Activated T-cell treated with anti-CD3 and anti-CD28 coated beads for 1 hour (primary cell): ENCODE measurements at regions not wholly inside any gene's neighbourhood (a gene's known extent, or its start where the extent isn't known, plus 50 kb on each side); places are given as distances from the start of the nearest gene placed in this dataset.
"Not testable (repeated sequence)": the region's sequence is repeated elsewhere in the genome, so short reads cannot be mapped to it uniquely, and the experiment has no call there.

Source experiments
- DNase-seq: peaks from one replicate; pipeline ENCODE4 v3.0.0-alpha.2; 2020; ENCODE audit warnings: low read depth

DNA sequence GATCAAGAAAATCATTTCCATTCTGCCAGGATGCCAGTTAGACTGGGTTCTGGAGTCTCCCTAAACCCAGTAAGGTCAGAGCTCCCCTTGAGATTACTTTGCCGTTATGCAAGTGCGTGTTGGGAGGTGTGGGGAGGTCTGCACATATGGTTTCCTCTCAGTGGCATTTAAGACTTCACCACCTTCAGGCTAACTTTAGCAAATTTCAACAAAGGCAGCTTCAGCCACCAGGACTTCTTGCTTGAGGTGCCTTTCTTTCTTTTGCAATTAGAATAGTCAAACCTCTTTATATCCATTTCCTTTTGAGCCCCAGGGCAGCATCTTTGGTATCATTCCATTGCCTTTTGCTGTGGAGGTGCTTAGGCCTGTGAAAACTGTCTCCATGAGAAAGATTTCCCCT lies 117.2 kb upstream of the CCND2 start:
- DNase-seq: no peak

DNA sequence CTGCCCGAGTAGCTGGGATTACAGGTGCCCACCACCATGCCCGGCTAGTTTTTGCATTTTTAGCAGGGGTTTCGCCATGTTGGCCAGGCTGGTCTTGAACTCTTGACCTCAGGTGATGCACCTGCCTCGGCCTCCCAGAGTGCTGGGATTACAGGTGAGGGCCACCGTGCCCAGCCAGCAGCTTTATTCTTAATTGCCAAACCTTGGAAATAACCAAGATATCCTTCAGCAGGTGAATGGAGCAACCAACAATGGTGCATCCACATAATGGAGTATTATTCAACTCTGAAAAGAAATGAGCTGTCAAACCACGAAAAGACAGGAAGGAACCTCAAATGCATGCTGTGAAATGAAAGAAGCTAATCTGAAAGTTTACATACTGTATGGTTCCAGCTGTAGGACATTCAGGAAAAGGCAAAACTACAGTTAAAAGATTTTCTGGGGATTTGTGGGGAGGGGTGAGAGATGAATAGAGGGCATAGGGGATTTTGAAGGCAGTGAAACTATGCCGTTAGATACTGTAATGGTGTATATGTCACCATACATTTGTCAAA lies 118.8 kb upstream of the CCND2 start:
- no peak for DNase-seq

DNA sequence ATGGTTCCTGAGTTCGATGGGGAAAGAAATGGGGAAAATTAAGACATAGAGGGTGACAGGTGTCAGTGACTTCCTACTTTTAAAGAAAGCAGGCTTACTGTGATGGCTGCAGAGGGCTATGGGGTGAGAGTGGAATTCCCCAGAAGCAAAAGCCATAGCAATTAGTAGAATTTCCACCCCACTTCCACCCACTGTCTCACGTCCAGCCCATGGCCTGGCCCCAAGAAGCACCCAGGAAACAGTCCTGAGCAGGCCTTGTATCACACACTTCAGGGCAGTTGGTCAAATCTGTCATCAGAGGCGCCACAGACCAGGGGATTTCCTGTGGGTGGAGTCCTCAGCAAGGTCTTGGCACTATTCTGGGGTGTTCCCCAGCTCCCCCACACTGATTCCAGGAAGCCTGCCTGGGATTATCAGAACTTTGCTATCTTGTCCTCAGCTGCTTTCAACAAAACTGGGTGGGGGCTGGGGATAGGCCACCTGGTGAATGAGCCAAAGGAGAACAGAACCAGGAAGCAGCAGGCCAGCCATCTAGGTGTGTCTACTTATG lies 120.1 kb upstream of the CCND2 start:
- no peak for DNase-seq

DNA sequence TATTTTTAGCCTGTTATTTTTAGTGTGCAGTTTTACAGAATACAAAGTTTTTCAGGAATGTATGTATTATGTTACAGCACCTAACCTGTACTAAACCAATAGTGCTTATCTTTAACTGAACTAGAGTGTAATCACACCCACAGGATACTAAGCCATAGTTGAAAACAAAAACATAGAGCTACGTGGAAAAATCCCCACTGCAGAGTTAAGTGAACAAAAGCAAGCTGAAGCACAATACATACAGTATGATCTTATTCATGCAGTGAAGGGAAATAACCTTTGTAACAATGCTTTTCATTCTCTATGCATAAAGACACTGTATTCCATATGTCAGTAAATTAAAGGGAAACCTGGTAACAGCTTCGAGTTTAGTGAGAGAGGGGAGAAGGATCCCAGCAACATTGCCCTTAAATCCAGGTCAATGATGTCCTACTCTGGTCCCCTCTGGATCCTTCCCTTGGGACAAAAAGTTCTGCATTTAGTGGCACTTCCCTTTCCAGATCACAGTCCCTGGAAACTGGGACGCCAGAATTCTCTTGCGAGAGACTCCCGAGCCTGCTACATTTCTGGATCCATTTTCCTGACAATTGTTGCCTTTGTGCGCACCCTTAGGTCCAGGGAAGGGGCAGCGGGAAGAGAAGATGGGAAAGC lies 121.3 kb upstream of the CCND2 start:
- DNase-seq: no peak

DNA sequence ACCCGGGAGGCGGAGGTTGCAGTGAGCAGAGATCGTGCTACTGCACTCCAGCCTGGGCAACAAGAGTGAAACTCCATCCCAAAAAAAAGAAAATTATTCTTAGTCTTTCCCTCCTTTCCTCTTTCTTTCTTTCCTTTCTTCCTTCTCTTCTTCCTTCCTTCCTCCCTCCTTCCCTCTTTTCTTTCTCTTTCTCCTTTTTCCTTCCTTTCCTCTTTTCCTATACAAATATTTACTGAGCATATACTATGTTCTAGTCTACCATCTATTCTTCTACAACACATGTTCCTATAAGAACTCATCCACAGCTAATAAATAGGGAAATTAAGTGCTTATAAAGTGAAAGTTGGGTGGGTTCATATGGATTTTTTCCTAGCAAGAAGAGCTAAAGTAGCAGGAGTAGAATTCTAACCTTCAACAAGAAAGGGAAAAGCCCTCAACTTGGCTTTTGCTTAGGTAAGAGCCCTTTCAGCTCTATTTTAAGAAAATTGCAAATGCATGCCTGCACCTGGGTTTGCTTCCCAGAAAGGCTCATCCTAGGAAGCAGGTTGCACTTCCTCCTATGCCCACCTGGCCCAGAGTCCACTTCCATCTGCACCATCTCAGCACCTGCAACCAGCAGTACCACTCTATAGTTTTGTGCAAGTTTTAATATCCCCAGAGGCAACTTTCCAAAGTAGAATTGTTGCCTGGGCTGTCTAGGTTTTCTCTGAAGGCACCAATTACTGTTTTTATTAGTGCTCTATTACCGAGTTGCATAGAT lies 122.0 kb upstream of the CCND2 start:
- DNase-seq: no peak

DNA sequence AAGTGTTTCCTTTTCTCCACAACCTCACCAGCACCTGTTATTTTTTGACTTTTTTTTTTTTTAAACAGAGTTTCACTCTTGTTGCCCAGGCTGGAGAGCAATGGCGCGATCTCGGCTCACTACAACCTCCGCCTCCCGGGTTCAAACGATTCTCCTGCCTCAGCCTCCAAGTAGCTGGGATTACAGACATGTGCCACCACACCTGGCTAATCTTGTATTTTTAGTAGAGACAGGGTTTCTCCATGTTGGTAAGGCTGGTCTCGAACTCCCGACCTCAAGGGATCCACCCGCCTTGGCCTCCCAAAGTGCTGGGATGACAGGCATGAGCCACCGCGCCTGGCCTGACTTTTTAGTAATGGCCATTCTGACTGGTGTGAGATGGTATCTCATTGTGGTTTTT lies 123.2 kb upstream of the CCND2 start:
- DNase-seq: not testable (repeated sequence)

DNA sequence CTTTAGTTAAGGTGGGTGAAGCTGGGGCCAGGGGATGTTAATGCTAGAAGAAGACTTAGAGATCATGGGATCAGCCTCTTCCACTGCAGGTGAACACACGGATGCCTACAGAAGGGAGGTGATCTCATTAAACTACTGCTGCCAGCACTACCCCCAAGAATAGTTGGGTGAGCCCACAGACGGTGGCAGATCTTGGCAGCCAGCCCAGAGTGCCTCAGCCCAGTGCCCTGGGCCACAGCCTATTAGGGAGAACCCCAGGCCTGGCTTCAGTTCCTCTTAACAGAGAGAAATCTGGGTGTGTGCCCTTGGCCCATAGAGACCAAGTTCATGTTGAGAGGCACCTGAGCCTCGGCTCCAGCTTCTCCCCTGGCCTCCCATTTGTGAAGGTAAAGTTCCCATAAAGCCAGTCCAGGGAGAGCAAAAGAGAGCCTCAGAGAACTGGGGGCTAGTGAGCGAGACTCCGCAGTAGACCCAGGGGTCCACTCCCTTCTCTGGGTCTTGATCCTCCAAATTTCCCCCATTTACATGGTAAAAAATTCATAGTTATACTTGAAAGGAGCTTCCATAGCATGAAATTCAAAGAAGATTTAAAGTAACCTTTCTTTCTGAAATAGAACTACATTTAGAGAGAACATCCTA lies 125.0 kb upstream of the CCND2 start:
- peak; percentile 26 for DNase-seq

DNA sequence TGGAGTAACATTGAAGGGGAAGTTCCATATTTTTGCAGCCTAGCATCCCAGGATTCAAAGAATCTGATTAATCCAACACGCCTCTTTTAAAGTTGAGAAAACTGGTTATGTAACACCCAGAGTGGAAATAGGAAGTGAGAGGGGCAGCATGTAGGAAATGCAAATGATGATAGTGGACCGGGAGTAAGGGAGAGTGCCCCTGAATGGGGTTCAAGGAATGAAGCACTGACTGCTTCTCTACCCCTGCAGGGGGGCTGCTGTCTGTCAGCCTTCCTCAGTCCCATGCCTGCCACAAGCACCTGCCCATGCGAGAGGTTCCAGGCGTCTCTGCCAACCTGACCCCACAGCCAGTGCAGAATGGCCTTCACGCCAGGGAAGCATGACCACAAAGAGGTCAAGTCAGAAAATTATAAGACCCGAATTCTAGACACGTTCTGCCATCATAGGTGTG lies 126.5 kb upstream of the CCND2 start:
- no peak for DNase-seq

DNA sequence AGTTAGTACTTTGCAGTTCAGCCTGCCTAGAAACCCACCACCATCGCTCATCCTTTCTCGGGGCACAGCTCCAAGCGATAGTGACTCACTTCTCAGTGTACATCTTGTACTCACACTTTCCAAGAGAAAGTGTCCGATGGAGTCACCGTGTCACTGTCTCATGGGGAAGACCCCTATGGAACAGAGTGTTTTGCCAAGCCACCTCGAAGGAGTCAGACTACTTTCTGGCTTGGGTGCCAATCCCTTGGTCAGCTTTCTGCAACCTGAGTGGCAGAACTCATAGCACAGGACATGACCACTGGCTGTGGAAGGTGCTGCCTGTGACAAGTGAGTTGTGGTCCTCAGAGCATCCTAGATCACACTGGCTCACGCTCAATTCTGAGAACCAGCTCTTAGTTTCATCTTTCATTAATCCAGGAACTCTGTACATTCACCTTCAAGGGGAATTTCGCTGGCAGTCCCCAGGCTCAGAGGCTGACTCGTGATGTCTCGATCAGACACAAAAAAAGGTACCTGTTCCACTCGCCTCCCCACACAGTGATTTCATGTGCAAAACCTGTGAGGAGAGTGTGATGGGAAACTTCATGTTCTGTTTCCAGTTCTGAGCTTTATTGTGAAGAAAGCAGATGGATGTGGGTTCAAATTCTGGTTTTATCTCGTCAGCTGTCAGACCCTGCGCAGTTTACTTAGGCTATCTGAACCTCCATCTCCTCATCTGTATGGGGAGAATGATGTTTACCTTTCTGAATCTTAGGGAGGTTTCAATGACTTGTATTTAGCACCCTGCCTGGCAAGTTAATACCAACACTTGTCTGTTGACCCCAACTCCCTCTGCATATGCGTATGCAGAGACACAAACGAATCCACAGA lies 127.3 kb upstream of the CCND2 start:
- DNase-seq: peak; percentile 15

DNA sequence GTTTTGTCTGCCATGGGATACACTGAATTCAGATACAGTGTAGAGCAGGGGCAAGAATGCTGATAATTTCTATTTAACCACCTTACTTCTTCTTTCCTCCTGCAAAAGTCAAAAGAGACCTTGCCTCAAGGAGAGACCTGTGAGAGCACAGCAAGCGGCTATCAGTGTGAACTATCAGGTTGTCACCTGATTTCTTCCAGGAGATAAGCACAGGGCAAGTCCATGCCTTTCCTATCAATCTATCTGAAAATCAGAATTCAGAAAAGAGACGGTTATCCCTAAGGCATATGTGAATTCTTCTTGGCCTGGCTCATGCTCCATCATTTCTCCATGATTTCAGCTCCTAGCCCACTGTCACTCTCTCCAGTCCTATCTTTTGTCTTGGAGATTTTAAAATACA lies 128.9 kb upstream of the CCND2 start:
- DNase-seq: no peak

DNA sequence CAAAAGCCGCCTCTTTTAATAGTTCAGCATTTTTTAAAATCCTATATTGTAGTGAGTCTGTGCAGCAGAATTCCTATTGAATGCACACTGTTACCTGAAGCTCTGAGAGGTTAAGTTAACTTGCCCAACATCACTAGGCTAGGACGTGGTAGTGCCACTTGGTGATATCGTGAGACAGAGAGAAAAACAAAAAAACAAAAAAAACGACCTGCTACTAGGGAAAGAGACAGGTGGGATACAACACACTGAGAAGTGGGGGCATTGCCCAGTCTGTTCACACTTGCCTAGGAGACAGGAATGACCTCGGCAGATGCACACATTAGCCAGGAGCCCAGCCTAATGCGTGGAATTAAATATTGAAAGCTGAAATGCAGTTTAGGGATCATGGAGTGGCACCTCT lies 129.7 kb upstream of the CCND2 start:
- no peak for DNase-seq

DNA sequence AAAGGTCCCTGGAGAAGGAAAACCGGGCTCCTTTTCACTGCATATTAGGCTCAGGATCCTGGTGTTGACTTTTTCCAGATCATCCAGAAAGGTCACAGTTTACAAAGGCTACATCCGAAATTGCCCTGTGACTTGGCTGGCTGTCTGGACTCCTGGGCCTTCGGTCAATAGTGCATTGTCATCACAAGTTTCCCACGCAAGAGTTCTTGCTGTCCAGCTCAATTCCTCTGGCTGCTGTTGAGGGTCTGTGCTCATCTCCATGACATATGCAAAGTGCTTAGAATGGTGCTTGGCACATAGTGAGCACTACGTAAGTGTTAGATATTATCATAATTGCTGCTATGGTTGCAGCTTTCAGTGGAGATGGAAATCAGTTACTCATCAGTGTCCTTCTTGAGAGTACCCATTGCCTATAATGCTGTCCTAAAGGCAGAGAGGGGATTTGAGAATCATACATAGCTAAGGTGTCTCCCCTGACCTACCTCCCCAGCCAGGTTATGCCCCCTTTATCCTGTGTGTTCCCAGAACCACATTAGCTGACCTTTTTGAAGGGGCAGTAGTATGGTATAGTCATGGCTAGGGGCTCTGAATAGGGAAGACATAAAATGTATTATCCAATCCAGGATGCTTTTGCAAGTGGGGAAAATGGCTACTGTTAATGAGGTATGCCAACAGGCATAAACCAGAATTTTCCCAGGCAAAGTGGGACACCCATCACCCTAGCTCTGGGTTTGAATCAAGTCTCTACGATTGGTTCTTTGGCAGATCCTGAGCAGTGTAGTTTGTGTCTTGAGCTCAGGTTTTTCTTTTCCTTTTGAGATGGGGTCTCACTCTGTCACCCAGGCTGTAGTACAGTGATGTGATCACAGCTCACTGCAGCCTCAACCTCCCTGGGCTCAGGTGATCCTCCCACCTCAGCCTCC lies 132.0 kb upstream of the CCND2 start:
- no peak for DNase-seq

DNA sequence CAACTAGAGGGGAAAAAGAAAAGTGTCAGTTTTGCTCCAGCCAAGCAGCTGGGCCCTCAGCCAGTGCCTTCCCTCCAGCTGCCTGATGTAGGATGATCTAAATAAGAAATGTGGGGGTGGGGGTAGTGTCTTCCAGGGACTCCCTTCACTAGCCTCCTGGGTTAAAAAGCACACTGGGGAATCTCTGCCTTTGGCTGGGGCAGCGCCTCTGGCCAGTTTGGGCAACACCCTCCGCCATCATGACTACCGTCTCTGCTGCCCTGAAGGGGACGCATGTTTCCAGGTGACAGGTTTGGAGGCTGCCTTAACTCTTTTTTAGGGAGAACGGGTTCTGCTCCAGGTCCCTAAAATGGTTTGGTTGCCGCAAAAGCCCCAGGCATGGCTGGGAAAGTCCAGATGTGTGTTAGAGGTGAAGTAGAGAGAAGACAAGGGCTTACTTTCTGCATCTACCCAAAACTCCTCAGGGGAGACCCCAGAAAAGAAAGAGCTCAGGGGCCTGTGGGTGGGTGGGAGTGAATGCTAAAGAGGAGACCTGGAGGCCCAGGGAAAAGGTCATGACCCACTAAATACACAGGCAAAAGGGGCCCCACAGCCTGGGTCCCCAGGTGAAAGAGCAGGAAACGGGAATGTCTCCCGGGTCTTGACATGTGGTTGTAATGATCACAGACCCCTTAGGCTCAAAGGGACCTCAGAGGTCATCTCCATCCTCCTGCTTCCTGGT lies 132.8 kb upstream of the CCND2 start:
- no peak for DNase-seq

DNA sequence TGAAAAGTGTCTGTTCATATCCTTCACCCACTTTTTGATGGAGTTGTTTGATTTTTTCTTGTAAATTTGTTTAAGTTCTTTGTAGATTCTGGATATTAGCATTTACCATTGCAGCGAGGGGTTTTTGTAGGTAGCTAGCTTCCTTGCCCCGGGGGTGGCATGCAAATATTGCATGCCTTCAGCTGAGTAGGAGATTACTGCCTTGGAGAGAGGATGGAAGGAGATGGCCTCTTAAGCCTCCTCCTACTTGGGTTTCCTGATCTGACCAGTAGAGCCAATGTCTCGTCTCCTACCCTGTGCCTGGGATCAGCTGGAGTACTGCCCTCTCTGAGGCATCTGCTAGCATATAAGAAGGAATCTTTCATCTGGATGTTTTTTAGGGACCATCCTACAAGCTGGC lies 134.4 kb upstream of the CCND2 start:
- DNase-seq: no peak

DNA sequence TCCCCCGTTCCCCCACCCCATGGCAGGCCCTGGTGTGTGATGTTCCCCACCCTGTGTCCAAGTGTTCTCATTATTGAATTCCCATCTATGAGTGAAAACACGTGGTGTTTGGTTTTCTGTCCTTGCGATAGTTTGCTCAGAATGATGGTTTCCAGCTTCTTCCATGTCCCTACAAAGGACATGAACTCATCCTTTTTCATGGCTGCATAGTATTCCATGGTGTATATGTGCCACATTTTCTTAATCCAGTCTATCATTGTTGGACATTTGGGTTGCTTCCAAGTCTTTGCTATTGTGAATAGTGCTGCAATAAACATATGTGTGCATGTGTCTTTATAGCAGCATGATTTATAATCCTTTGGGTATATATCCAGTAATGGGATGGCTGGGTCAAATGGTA lies 135.0 kb upstream of the CCND2 start:
- DNase-seq: not testable (repeated sequence)

DNA sequence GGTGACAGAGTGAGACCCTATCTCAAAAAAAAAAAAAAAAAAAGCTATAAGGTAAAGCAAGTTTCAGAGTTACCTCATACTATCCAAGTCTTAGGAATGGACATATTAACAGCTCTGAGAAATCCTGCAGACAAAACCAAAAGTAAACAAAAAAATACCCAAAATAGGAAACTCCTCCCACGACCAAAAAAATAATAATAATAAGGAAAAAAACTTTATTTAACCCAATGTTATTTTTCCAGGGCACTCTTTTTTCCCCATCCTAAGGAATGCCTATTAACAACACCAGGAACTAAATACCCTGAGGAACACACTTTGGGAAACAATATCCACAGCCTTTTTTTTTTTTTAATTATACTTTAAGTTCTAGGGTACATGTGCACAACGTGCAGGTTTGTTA lies 135.5 kb upstream of the CCND2 start:
- DNase-seq: no peak

DNA sequence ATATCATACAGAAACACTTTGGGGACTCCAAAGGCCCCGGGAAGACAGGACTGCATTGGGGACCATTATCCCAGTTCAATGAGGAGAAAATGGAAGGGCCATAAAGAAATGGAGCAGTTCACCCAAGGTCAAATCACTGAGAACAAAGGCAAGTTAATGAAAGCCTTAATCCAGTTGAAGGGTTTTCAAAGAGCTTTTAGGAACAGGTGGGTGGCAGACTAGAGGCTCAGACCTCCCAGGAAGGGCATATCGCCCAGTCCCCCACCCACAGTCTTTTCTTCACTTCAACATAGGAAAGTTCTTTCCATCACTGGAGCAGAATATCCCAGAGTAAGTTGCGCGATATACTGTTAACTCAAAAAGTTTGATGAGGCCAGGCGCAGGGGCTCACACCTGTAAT lies 136.1 kb upstream of the CCND2 start:
- no peak for DNase-seq

DNA sequence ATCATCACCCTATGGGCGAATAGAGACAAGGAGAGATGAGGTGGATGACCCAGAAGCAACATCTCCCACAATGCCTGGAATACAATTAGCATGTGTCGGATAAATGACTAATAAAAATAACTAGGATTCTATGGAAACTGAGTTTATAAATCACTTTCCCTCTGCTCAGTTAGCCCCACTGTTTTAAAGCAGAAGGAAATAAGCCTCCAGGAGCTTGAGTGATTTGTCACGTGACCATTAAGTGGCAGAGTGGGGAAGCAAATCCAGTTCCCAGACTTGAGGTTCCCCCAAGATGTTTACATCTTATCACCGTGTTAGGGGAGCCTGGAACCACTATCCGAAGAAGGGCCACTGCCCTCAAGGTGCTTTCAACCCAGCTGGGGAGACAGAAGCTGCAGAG lies 136.5 kb upstream of the CCND2 start:
- no peak for DNase-seq

DNA sequence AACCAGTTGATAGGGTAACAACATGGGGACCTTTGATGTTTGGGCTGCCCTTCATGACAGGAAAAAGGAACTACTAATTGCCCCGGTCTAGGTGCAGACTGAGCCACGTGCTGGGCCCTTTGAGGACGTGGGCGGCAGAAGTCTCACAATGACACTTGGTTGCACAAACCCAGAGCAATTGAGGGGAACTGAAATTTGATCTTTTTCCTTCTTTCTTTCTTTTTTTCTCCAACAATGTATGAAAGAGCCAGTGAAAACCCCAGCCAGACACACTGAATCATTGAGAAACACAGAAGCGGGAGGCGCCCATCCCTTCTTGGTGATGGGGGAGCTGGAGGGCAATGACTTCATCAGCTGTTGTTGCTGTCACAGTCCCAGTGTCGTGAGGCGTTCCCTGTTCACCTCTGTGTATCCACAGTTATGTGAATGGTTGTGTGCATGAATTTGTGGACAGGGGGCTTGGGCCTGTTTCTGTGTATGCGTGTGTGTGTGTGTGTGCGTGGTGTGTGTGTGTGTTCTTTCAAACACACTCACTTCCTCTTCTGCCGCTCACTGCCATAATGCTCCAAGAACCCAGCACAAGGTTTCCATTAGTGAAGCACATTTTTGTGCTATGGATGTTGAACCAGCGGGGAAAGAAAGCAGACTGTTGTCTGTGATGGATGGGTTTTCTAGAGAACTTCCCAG lies 137.5 kb upstream of the CCND2 start:
- no peak for DNase-seq
